C4-2B (cell line): ENCODE measurements at regions not wholly inside any gene's neighbourhood (a gene's known extent, or its start where the extent isn't known, plus 50 kb on each side); places are given as distances from the start of the nearest gene placed in this dataset.

Experiments
- H3K27ac ChIP-seq: fragments of 450-650 bp; 2 replicates; pipeline ENCODE4 v1.5.1; 2017
- ZFX ChIP-seq: fragments of 450-650 bp; IDR thresholded peaks from 2 replicates; pipeline ENCODE4 v1.6.1; 2017
- TF ChIP-seq, protein P1 (sequence below): fragments of 450-650 bp; conservative IDR thresholded peaks from 2 replicates; pipeline ENCODE4 v1.5.1; 2017; ENCODE audit warnings: mild to moderate bottlenecking

DNA sequence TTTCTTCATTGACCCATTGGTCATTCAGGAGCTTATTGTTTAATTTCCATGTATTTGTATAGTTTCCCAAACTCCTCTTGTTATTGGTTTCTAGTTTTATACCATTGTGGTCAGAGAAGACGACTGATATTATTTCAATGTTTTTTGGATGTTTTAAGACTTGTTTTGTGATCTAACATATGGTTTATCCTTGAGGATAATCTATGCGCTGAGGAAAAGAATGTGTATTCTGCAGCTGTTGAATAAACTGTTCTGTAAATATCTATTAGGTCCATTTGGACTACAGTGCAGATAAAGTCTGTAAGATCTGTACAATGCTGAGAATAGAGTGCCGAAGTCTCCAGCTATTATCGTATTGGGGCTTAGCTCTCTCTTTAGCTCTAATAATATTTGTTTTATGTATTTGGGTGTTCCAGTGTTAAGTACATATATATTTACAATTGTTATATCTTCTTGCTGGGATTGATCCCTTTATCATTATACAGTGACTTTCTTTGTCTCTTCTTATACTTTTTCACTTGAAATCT lies 223.3 kb upstream of the ZNF217 start:
- TF ChIP-seq ZFX: no peak
- TF ChIP-seq, protein P1, sequence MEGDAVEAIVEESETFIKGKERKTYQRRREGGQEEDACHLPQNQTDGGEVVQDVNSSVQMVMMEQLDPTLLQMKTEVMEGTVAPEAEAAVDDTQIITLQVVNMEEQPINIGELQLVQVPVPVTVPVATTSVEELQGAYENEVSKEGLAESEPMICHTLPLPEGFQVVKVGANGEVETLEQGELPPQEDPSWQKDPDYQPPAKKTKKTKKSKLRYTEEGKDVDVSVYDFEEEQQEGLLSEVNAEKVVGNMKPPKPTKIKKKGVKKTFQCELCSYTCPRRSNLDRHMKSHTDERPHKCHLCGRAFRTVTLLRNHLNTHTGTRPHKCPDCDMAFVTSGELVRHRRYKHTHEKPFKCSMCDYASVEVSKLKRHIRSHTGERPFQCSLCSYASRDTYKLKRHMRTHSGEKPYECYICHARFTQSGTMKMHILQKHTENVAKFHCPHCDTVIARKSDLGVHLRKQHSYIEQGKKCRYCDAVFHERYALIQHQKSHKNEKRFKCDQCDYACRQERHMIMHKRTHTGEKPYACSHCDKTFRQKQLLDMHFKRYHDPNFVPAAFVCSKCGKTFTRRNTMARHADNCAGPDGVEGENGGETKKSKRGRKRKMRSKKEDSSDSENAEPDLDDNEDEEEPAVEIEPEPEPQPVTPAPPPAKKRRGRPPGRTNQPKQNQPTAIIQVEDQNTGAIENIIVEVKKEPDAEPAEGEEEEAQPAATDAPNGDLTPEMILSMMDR: no peak
- H3K27ac ChIP-seq: no peak overlapping the region

DNA sequence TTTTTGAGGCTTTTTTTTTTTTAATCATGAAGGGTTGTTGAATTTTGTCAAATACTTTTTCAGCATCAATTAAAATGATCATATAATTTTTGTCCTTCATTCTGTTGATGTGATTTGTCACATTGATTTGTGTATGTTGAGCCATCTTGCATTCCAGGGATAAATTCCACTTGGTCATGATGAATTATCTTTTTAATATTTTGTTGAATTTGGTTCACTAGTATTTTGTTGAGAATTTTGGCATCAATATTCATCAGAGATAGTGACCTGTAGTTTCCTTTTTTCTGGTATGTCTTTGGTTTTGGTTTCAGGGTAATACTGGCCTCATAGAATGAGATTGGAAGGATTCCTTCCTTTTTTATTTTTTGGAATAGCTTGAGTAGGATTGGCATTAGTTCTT lies 221.9 kb upstream of the ZNF217 start:
- TF ChIP-seq, protein P1: no peak
- no peak for TF ChIP-seq ZFX
- H3K27ac ChIP-seq: no peak overlapping the region

DNA sequence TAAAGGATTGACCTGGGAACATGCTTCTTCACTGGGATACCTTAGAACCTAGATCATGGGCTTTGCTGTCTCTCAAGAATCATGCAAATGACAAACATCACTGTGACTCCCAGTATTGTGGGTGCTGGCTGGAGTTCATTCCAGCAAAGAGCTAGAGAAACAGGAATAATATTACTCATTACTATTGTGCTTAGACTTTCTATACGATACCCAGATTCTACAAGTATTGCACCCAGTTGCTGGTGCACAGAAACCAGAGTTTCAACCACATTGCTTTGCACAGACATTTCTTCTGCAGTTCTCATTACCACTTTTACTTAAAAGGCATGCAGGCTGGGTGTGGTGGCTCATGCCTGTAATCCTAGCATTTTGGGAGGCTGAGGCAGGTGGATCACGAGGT lies 220.4 kb upstream of the ZNF217 start:
- TF ChIP-seq ZFX: no peak
- TF ChIP-seq, protein P1: no peak
- no peak overlapping the region for H3K27ac ChIP-seq

GRCh38 chr20:53813636-53814035 lies 220.0 kb upstream of the ZNF217 start:
- no peak overlapping the region for H3K27ac ChIP-seq
- no peak for TF ChIP-seq ZFX
- TF ChIP-seq, protein P1: no peak

GRCh38 chr20:53811577-53811976 lies 217.9 kb upstream of the ZNF217 start:
- no peak for TF ChIP-seq ZFX
- TF ChIP-seq, protein P1: no peak
- H3K27ac ChIP-seq: no peak overlapping the region

DNA sequence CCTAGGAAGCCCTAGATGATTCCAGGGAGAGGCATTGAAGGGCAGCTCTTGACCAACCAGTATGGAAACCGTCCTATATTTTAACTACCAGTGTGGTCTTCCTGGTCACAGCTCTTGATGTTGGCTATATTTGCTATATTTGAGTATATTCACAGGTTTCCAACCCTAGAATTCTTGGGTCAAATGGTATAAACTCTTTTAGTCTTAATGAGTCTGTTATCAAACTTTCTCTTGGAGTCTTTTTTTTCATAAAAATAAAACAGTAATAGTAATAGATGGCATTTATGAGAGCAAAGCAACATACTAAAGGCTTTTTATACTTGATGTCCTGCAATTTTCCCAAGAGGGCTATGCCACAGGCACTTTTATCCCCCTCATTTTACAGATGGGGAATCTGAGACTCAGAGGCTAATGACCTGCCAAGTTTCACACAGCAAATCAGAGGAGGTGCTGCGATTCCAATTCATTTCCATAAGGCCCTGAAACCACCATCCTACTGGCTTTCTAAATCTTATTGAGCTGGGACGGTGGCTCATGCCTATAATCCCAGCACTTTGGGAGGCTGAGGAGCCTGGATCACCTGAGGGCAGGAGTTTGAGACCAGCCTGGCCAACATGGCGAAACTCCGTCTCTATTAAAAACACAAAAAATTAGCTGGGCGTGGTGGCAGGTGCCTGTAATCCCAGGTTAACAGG lies 217.2 kb upstream of the ZNF217 start:
- TF ChIP-seq, protein P1: no peak
- no peak overlapping the region for H3K27ac ChIP-seq

DNA sequence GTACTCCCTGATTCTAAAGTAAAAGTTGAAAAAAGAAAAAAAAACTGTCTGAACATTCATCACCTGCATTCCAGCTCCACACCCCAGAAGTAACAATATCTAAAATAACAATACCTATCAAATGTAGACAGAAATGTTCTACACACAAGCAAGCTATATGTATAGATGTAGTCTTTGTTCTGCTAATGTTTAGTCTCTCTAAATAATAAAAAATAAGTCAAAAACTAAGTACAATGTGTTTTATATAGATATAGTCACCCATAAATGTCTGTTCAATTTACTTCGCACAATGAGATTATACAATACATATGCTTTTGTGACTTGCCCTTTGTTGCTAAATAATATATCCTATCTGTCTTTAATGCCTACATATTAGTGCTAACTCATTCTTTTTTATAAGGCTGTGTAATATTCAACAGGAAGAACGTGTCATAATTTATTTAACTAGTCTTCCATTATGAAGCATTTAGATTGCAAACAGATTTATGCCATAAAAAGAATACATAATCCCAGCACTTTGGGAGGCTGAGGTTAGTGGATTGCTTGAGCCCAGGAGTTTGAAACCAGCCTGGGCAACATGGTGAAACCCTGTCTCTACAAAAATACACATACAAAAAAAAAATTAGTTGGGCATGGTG lies 216.2 kb upstream of the ZNF217 start:
- no peak overlapping the region for H3K27ac ChIP-seq
- TF ChIP-seq, protein P1: no peak
- no peak for TF ChIP-seq ZFX
